Fibroblast of pulmonary artery (primary cell): ENCODE measurements at regions not wholly inside any gene's neighbourhood (a gene's known extent, or its start where the extent isn't known, plus 50 kb on each side); places are given as distances from the start of the nearest gene placed in this dataset.

Experiments
- DNase-seq: peaks from one replicate; pipeline ENCODE4 v3.0.0-alpha.2; 2010; ENCODE audit warnings: low read depth
- H3K4me3 ChIP-seq: replicated peaks from 2 replicates; pipeline ENCODE4 v1.5.1; 2011; ENCODE audit warnings: low read depth, mild to moderate bottlenecking, control low read depth, low read length, moderate library complexity
- TF ChIP-seq, protein P1 (sequence below): IDR thresholded peaks from 2 replicates; pipeline ENCODE4 v1.5.1; 2011; ENCODE audit warnings: mild to moderate bottlenecking, control low read depth, low read length, inconsistent platforms; ENCODE audit errors: missing control alignments

DNA sequence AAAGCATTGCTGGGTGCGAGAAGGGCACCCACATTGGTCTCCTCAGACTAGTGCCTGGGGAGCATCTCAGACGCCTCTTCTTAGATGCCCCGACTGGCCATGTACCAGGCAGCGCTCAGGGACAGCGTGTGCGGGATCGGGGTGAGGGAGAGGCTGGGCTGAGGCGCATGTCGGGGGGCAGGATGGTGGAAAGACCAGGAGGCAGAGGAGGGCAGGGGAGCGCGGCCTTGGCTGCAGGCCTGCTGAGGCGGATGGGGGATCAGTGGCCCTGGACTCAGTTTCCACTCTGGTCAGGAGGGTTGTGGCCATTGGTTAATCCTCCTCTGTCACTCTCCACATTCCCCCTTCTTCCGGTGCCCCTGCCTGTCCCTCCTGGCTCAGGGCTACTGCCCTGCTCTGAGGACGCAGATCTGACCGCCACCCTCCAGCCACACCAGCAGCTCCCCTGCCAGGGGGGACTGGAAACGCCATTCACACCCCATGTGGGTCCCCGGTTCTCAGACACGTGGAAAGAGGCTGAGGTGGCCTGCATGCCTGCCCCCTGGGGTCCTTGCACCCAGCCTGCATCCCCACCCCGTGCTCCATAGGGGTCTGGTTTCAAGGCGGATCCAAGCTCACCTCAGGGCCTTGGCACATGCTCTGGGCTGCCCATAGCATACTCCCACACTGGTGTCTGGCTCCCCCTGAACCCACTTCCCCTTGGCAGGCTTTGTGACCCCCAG, 105.9 kb downstream of the CPZ start:
- TF ChIP-seq, protein P1, sequence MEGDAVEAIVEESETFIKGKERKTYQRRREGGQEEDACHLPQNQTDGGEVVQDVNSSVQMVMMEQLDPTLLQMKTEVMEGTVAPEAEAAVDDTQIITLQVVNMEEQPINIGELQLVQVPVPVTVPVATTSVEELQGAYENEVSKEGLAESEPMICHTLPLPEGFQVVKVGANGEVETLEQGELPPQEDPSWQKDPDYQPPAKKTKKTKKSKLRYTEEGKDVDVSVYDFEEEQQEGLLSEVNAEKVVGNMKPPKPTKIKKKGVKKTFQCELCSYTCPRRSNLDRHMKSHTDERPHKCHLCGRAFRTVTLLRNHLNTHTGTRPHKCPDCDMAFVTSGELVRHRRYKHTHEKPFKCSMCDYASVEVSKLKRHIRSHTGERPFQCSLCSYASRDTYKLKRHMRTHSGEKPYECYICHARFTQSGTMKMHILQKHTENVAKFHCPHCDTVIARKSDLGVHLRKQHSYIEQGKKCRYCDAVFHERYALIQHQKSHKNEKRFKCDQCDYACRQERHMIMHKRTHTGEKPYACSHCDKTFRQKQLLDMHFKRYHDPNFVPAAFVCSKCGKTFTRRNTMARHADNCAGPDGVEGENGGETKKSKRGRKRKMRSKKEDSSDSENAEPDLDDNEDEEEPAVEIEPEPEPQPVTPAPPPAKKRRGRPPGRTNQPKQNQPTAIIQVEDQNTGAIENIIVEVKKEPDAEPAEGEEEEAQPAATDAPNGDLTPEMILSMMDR, result no peak
- no peak overlapping the region for H3K4me3 ChIP-seq
- no peak for DNase-seq

DNA sequence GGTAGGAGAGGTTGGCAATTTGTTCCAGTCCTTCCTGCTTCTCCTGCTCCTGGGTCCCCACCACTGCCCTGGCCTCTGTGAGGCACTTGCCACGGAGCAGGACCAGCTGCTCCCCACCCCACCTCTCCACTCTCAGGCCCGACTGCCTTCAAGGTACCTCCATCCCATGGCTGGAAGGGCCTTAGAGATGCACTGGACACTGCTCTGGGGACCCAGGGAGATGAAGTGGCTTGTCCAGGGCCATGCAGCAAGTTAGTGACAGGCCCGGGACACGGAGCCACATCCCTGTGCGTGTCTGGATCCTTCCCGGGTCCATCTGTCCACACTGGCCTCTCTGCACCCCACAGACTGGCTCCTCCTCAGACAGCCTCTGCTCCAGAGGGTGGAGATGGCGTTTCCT, 105.3 kb downstream of the CPZ start:
- TF ChIP-seq, protein P1, result no peak
- DNase-seq, result no peak
- H3K4me3 ChIP-seq, result no peak overlapping the region

DNA sequence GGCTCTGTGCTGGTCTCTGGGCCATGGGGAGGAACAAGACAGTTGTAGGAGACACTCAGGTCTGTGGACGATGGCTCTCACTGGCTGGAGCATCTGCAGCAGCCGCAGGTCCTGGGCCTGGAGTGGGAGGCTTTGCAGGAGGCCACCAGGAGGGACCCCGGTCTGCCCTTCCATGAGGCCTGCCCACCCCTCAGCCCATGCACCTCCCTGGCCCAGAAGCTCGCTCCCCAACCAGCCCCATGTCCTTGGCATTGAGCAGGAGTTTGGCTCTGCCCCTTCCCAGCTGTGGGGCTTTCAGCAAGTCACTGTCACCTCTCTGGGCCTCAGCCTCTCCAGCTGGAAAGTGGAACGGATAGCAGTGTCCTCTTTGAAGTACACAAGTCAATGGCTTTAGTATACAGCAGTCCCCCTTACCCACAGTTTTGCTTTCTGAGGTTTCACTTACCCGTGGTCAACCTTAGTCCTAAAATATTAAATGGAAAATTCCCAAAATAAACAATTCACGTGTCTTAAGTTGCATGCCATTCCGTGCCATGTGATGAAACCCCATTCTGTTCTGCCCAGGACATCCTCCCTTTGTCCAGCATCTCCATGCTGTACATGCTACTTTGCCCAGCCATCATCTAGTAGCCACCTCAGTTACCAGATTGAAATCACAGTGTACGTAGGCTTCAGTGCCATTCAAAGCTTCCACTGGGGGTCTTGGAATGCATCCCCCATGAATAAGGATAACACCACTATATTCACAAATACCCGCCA, 104.0 kb downstream of the CPZ start:
- TF ChIP-seq, protein P1, result no peak
- no peak overlapping the region for H3K4me3 ChIP-seq
- no peak for DNase-seq

DNA sequence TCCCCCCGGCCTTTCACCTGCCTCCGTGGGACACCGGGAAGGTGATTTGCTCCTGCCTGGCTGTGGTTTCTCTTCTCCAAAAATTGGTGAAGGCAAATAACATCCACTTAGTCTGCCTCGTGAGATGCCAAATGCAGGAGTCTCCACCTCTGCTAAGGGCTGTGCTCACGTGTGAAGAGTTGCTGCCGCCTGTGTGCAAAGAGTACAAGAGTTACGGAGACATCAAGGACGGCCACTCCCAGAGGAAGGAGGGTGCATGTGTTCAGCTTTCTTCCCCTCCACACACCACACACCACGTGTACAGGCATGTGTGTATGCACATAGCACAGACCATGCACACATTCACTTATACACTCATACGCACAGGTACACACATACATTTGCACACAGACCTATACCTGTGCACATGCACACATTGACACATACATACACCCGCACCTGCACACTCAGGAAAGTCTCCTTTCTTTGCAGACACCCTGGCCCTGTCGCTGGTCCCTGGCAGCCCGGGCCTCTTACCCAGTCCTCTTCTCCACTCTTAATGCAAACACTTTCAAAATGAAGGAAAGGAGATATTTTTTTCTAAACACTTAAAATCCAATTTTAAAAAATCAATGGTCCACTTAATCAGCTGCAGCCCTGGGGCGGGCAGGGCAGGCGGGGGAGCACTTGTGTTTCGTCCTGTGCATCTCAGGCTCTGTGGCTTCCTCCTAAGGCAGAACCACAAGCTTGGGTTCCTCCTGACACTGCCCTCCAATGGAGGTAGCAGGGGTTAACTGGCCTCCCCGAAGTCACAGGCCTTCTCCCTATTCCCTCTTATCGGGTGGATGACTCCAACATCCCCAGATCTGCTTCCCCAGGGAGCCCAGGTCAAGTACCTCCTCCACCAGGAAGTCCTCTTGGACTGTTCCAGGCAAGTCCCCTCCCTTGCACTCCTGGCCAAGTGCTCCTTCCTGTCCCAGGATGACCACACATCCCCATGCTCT, 103.0 kb downstream of the CPZ start:
- TF ChIP-seq, protein P1, result no peak
- H3K4me3 ChIP-seq, result no peak overlapping the region
- DNase-seq, result no peak

DNA sequence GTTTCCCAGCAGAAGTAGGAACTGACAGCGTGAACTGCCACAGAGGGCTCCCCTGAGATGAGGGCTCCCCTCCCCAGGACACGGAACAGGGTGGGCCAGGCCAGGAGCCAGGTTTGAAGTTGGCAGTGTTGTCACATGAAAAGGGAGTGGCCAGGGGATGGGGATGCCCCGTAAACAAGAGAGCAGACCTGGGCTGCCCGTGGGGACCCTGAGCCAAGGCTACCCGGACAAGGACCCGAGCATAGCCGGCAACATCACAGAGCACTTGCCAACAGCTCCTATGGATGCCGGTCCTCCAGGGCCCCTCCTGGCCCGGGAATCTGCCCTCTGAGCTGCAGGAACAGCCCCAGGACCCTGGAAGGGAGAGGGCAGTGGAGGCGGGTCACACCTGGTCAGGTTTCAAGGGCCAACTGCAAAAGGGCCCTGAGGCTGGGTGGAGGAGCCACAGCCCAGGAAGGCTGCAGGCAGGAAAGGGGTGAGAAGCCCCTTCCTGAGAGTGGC, 102.1 kb downstream of the CPZ start:
- no peak overlapping the region for H3K4me3 ChIP-seq
- TF ChIP-seq, protein P1, result no peak
- DNase-seq, result no peak

DNA sequence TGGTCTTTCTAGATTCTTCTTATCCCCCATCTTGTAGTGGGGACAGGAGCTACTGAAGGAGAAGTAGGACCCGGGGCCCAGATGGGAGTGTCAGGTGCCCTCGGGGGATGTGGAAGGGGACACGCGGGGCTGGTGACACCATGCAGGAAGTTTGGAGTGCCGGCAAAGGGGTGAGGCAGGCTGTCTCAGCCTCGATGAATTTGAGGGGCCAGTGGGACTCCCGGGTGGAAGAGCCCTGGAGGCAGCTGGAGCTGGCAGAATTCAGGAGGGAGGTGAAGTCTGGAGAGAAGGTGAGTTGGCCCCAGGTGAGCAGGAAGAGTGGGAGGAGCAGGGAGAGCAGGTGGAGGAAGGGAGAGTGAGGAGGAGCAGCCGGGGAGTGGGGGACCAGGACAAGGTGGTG, 101.7 kb downstream of the CPZ start:
- no peak for DNase-seq
- TF ChIP-seq, protein P1, result no peak
- no peak overlapping the region for H3K4me3 ChIP-seq
